IMR-90 (cell line): ENCODE measurements at regions not wholly inside any gene's neighbourhood (a gene's known extent, or its start where the extent isn't known, plus 50 kb on each side); places are given as distances from the start of the nearest gene placed in this dataset.

Experiments used
- ATAC-seq: fragments of 200-7000 bp; cut with Tn5 transposase; 2 replicates; pipeline ENCODE4 v1.9.1; 2020; ENCODE audit warnings: low read depth, mild to moderate bottlenecking, moderate library complexity
- BruUV-seq: library from RNA; stranded (reverse); fragments of 400-500 nt; replicated peaks from 2 replicates; lab custom pipeline; 2021; lab: Mats Ljungman, UMichigan
- CTCF ChIA-PET: fragments of 300-600 bp; formaldehyde crosslinking; extraction: SDS; loops from one replicate; lab custom pipeline; 2021; ENCODE audit warnings: antibody characterized with exemption; lab: Yijun Ruan, JAX
- POLR2A ChIA-PET: fragments of 300-600 bp; sonication (Branson Sonifier 250); formaldehyde crosslinking; loops from one replicate; lab custom pipeline; 2022; ENCODE audit warnings: antibody characterized with exemption; ENCODE audit not compliant: unreplicated experiment; lab: Charles Lee
- DNase-seq: peaks from one replicate; pipeline ENCODE4 v3.0.0; 2013
- H2AFZ ChIP-seq: replicated peaks from 2 replicates; pipeline ENCODE3; 2013; ENCODE audit warnings: low read length, mild to moderate bottlenecking; ENCODE audit not compliant: poor library complexity
- H2AK5ac ChIP-seq: 2 replicates; pipeline ENCODE4 v1.6.1; 2013; ENCODE audit warnings: low read depth, low read length, inconsistent platforms
- H2AK9ac ChIP-seq: replicated peaks from 2 replicates; pipeline ENCODE3; 2013; ENCODE audit warnings: mild to moderate bottlenecking, low read depth, low read length, moderate library complexity; ENCODE audit not compliant: poor library complexity
- H2BK120ac ChIP-seq: 2 replicates; pipeline ENCODE4 v1.6.1; 2013; ENCODE audit warnings: low read depth, low read length, inconsistent platforms
- H2BK15ac ChIP-seq: 3 replicates; pipeline ENCODE4 v1.6.1; 2013; ENCODE audit warnings: low read depth, low read length, inconsistent platforms
- H2BK20ac ChIP-seq: 2 replicates; pipeline ENCODE4 v1.6.1; 2013; ENCODE audit warnings: low read depth, mild to moderate bottlenecking, inconsistent platforms, low read length, moderate library complexity
- H2BK5ac ChIP-seq: 2 replicates; pipeline ENCODE4 v1.6.1; 2013; ENCODE audit warnings: mild to moderate bottlenecking, low read depth, low read length, inconsistent platforms; ENCODE audit not compliant: poor library complexity, severe bottlenecking
- H3K14ac ChIP-seq: replicated peaks from 2 replicates; pipeline ENCODE4 v1.6.1; 2013; ENCODE audit warnings: low read depth, low read length, inconsistent platforms
- H3K18ac ChIP-seq: 2 replicates; pipeline ENCODE4 v1.6.1; 2013; ENCODE audit warnings: low read depth, low read length, control low read depth
- H3K23ac ChIP-seq: 2 replicates; pipeline ENCODE4 v1.6.1; 2013; ENCODE audit warnings: low read depth, low read length, inconsistent platforms
- H3K27ac ChIP-seq: 2 replicates; pipeline ENCODE4 v1.5.1; 2013; ENCODE audit warnings: mild to moderate bottlenecking, control low read depth, low read length; ENCODE audit not compliant: insufficient read depth
- H3K27me3 ChIP-seq: 2 replicates; pipeline ENCODE4 v1.6.1; 2013; ENCODE audit warnings: low read length; ENCODE audit not compliant: control insufficient read depth, insufficient read depth
- H3K36me3 ChIP-seq: 2 replicates; pipeline ENCODE4 v1.6.1; 2013; ENCODE audit warnings: low read length, mixed read lengths; ENCODE audit not compliant: control insufficient read depth, insufficient read depth
- H3K4ac ChIP-seq: 2 replicates; pipeline ENCODE4 v1.6.1; 2013; ENCODE audit warnings: low read depth, low read length, inconsistent platforms
- H3K4me1 ChIP-seq: 2 replicates; pipeline ENCODE4 v1.6.1; 2013; ENCODE audit warnings: low read length, mixed read lengths; ENCODE audit not compliant: control insufficient read depth, insufficient read depth
- H3K4me2 ChIP-seq: 2 replicates; pipeline ENCODE4 v1.6.1; 2013; ENCODE audit warnings: low read depth, mild to moderate bottlenecking, control low read depth, low read length, moderate library complexity
- H3K4me3 ChIP-seq: 2 replicates; pipeline ENCODE4 v1.5.1; 2013; ENCODE audit warnings: low read depth, mild to moderate bottlenecking, control low read depth, low read length, moderate library complexity; ENCODE audit not compliant: insufficient read depth
- H3K56ac ChIP-seq: 2 replicates; pipeline ENCODE4 v1.6.1; 2013; ENCODE audit warnings: low read length, inconsistent platforms; ENCODE audit not compliant: insufficient read depth; ENCODE audit errors: extremely low read depth
- H3K79me1 ChIP-seq, 2 experiments: 2 replicates each; pipeline ENCODE4 v1.6.1; 2013; ENCODE audit warnings: low read length in 2 of 2, inconsistent platforms in 1 of 2, low read depth in 1 of 2
- H3K9ac ChIP-seq: 2 replicates; pipeline ENCODE4 v1.6.1; 2013; ENCODE audit warnings: low read depth, low read length, control low read depth
- H3K9me1 ChIP-seq: 2 replicates; pipeline ENCODE4 v1.6.1; 2013; ENCODE audit warnings: low read length, inconsistent platforms; ENCODE audit not compliant: insufficient read depth
- H3K9me3 ChIP-seq: 2 replicates; pipeline ENCODE4 v1.6.1; 2013; ENCODE audit warnings: low read length; ENCODE audit not compliant: control insufficient read depth, insufficient read depth
- H4K20me1 ChIP-seq: 2 replicates; pipeline ENCODE4 v1.6.1; 2013; ENCODE audit warnings: low read length, inconsistent platforms; ENCODE audit not compliant: insufficient read depth
- H4K5ac ChIP-seq: 2 replicates; pipeline ENCODE4 v1.6.1; 2013; ENCODE audit warnings: mild to moderate bottlenecking, low read depth, low read length, control low read depth
- H4K8ac ChIP-seq, 2 experiments: 2 replicates each; pipeline ENCODE4 v1.6.1; 2013; ENCODE audit warnings: low read depth in 2 of 2, low read length in 2 of 2, control low read depth in 1 of 2, inconsistent platforms in 1 of 2
- H4K91ac ChIP-seq: 2 replicates; pipeline ENCODE4 v1.6.1; 2013; ENCODE audit warnings: low read depth, low read length, inconsistent platforms; ENCODE audit not compliant: insufficient read depth
- FOS ChIP-seq: fragments of 150-350 bp; IDR thresholded peaks from 2 replicates; pipeline ENCODE4 v1.6.1; 2016; ENCODE audit warnings: low read depth, low read length
- MAZ ChIP-seq: IDR thresholded peaks from 2 replicates; pipeline ENCODE4 v1.6.1; 2012; ENCODE audit warnings: low read depth, mild to moderate bottlenecking, low read length, improper control_type of control experiment, moderate library complexity, borderline replicate concordance
- MXI1 ChIP-seq: IDR thresholded peaks from 2 replicates; pipeline ENCODE4 v1.6.1; 2012; ENCODE audit warnings: low read depth, mild to moderate bottlenecking, low read length, moderate library complexity, borderline replicate concordance
- NFE2L2 ChIP-seq: fragments of 150-350 bp; IDR thresholded peaks from 2 replicates; pipeline ENCODE4 v1.6.1; 2016; ENCODE audit warnings: low read depth, mild to moderate bottlenecking, low read length
- POLR2A ChIP-seq: IDR thresholded peaks from 2 replicates; pipeline ENCODE4 v1.6.1; 2012; ENCODE audit warnings: mild to moderate bottlenecking, low read depth, low read length
- RCOR1 ChIP-seq: IDR thresholded peaks from 2 replicates; pipeline ENCODE4 v1.6.1; 2012; ENCODE audit warnings: mild to moderate bottlenecking, low read length, improper control_type of control experiment; ENCODE audit not compliant: insufficient replicate concordance
- WGBS, 2 experiments: methylation state at CpG; one replicate each; pipeline versions ENCODE4 v1.1.5 to v1.1.7; 2013; ENCODE audit warnings: missing lambda C conversion rate in 2 of 2; ENCODE audit not compliant: insufficient read length in 1 of 2; ENCODE audit errors: extremely low coverage in 2 of 2; 5-methylcytosine and 5-hydroxymethylcytosine counted together
- dilution Hi-C: fragments of 300-500 bp; cut with HindIII; formaldehyde crosslinking; loops from one replicate; pipeline ENCODE4 v1.14.3; 2018; ENCODE audit warnings: low sequenced_read_pairs; ENCODE audit not compliant: unreplicated experiment
- in situ Hi-C: fragments of 300-500 bp; cut with MboI; formaldehyde crosslinking; loops from 3 replicates; pipeline ENCODE4 v1.14.3; 2019; ENCODE audit warnings: low sequenced_read_pairs, inconsistent platforms, mixed read lengths
- intact Hi-C: fragments of 100-400 bp; cut with micrococcal nuclease; formaldehyde crosslinking; loops from 2 replicates; pipeline ENCODE4 v1.10.0; 2022
- TF ChIP-seq, protein P1 (sequence below): fragments of 150-350 bp; IDR thresholded peaks from 2 replicates; pipeline ENCODE4 v1.6.1; 2017; ENCODE audit warnings: mild to moderate bottlenecking, antibody characterized with exemption, low read length, low read depth

DNA sequence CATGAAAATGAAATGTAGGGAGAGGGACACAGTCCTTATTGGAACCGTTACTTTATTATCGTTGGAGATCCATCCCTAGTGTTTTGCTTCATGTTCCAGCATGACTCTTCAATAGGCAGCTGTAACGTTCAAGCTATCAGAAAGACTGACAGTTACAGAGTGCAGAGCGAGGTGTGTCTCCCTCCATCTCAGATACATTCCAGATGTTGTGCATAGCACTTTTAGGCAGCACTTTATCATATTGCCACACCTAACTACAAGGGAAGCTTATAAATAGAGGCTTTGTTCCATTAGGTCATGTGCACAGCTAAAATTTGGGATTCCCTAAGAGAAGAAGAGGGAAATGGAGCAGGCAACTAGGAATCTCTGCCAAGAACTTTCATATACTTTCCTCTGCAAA lies 1009.6 kb downstream of the ROBO2 start:
- Histone ChIP-seq H2BK15ac (no peak overlapping the region), H3K18ac (no peak overlapping the region), H2BK5ac (no peak overlapping the region), H3K23ac (no peak overlapping the region), H2AFZ (no peak overlapping the region), H3K36me3 (no peaks in the 10 kb centered on the region), H2BK20ac (no peak overlapping the region), H3K9me1 (no peaks in the 10 kb centered on the region), H3K79me1 (no peaks in the 10 kb centered on the region), H3K14ac (no peak overlapping the region), H2AK5ac (no peak overlapping the region), H4K91ac (no peak overlapping the region), H3K4me1 (no peaks in the 10 kb centered on the region), H2BK120ac (no peak overlapping the region), H3K4me3 (no peak overlapping the region), H4K20me1 (no peaks in the 10 kb centered on the region), H3K56ac (no peak overlapping the region), H3K4ac (no peak overlapping the region), H3K27me3 (no peaks in the 10 kb centered on the region), H3K9ac (no peak overlapping the region), H3K4me2 (no peak overlapping the region), H3K27ac (no peak overlapping the region), H4K8ac (no peak overlapping the region), H2AK9ac (no peak overlapping the region), H3K9me3 (no peaks in the 10 kb centered on the region), H4K5ac (no peak overlapping the region)
- TF ChIP-seq MAZ (no peak), NFE2L2 (no peak), MXI1 (no peak), FOS (no peak), RCOR1 (no peak), POLR2A (no peak)
- TF ChIP-seq, protein P1, sequence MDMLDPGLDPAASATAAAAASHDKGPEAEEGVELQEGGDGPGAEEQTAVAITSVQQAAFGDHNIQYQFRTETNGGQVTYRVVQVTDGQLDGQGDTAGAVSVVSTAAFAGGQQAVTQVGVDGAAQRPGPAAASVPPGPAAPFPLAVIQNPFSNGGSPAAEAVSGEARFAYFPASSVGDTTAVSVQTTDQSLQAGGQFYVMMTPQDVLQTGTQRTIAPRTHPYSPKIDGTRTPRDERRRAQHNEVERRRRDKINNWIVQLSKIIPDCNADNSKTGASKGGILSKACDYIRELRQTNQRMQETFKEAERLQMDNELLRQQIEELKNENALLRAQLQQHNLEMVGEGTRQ: no peak
- WGBS, 2 experiments: no CpG with 5 or more reads among the region's 4 CpGs
- dilution Hi-C loops: no loop called here
- ATAC-seq: no peak
- ChIA-PET CTCF (interaction anchor here (0.8 to 1.0 kb wide), 2 partner anchors 9 to 14 kb away, joined by 3 read pairs; no protein-coding TSS in a partner anchor), POLR2A (no interaction called here)
- no TSS peak for BruUV-seq
- no peak for DNase-seq
- in situ Hi-C loops: no loop called here
- intact Hi-C loops: no loop called here
